Ectodermal cell (in vitro differentiated cells): ENCODE measurements at regions not wholly inside any gene's neighbourhood (a gene's known extent, or its start where the extent isn't known, plus 50 kb on each side); places are given as distances from the start of the nearest gene placed in this dataset.
"Not testable (repeated sequence)": the region's sequence is repeated elsewhere in the genome, so short reads cannot be mapped to it uniquely, and the experiment has no call there.

Experiments
- H3K27ac ChIP-seq: 2 replicates; pipeline ENCODE4 v1.7.0; 2013; ENCODE audit warnings: mild to moderate bottlenecking, low read depth, low read length; ENCODE audit not compliant: insufficient read depth, poor library complexity, severe bottlenecking
- H3K27me3 ChIP-seq: 2 replicates; pipeline ENCODE4 v1.7.0; 2013; ENCODE audit warnings: mild to moderate bottlenecking, low read length; ENCODE audit not compliant: insufficient read depth, control insufficient read depth, poor library complexity, severe bottlenecking
- H3K36me3 ChIP-seq: one replicate; pipeline ENCODE4 v1.7.0; 2013; ENCODE audit warnings: low read length; ENCODE audit not compliant: control insufficient read depth, insufficient read depth
- H3K4me1 ChIP-seq: one replicate; pipeline ENCODE4 v1.7.0; 2013; ENCODE audit warnings: low read length; ENCODE audit not compliant: control insufficient read depth, insufficient read depth
- H3K4me3 ChIP-seq: 2 replicates; pipeline ENCODE4 v1.7.0; 2013; ENCODE audit warnings: low read depth, low read length, control low read depth; ENCODE audit not compliant: insufficient read depth
- H3K9me3 ChIP-seq: 2 replicates; pipeline ENCODE4 v1.7.0; 2013; ENCODE audit warnings: mild to moderate bottlenecking, low read length, moderate library complexity; ENCODE audit not compliant: control insufficient read depth
- WGBS, 2 experiments: methylation state at CpG; one replicate each; pipeline ENCODE4 v1.1.7; 2013; ENCODE audit warnings: missing lambda C conversion rate in 2 of 2; 5-methylcytosine and 5-hydroxymethylcytosine counted together

GRCh38 chr14:34381304-34381703 is 80.7 kb downstream of the SPTSSA start:
- H3K27ac ChIP-seq, H3K4me3 ChIP-seq, H3K4me1 ChIP-seq, H3K27me3 ChIP-seq, H3K36me3 ChIP-seq, H3K9me3 ChIP-seq: not testable (repeated sequence)
- WGBS, 2 experiments = 97 to 100% methylated on average over 2 of the region's 2 CpGs

GRCh38 chr14:34380471-34380845 is 81.6 kb downstream of the SPTSSA start:
- Histone ChIP-seq H3K36me3 (no peaks in the 10 kb centered on the region), H3K27ac (no peak overlapping the region), H3K4me1 (no peaks in the 10 kb centered on the region), H3K9me3 (no peaks in the 10 kb centered on the region), H3K4me3 (no peak overlapping the region), H3K27me3 (no peaks in the 10 kb centered on the region)
- 94% methylated on average over 4 of the region's 4 CpGs for WGBS, 2 experiments

- Histone ChIP-seq H3K9me3 (no peaks in the 10 kb centered on the region), H3K27ac (no peak overlapping the region), H3K36me3 (no peaks in the 10 kb centered on the region), H3K27me3 (no peaks in the 10 kb centered on the region), H3K4me1 (no peaks in the 10 kb centered on the region), H3K4me3 (no peak overlapping the region)
- 68 to 72% methylated on average over 4 of the region's 4 CpGs for WGBS, 2 experiments
Measured at GRCh38 chr14:34379816-34380470, 82.1 kb downstream of the SPTSSA start.

- Histone ChIP-seq H3K9me3 (no peaks in the 10 kb centered on the region), H3K27me3 (no peaks in the 10 kb centered on the region), H3K4me1 (no peaks in the 10 kb centered on the region), H3K27ac (no peak overlapping the region), H3K36me3 (no peaks in the 10 kb centered on the region), H3K4me3 (no peak overlapping the region)
- 91 to 93% methylated on average over 3 of the region's 3 CpGs for WGBS, 2 experiments
Measured at GRCh38 chr14:34376649-34377267, 85.3 kb downstream of the SPTSSA start.

GRCh38 chr14:34374998-34375740 is 86.9 kb downstream of the SPTSSA start:
- WGBS, 2 experiments = 90 to 94% methylated on average over 3 of the region's 3 CpGs
- no peak overlapping the region for H3K27ac ChIP-seq
- H3K4me1 ChIP-seq = no peaks in the 10 kb centered on the region
- H3K4me3 ChIP-seq = no peak overlapping the region
- no peaks in the 10 kb centered on the region for H3K27me3 ChIP-seq
- H3K36me3 ChIP-seq = no peaks in the 10 kb centered on the region
- no peaks in the 10 kb centered on the region for H3K9me3 ChIP-seq

- no peak overlapping the region for H3K27ac ChIP-seq
- no peaks in the 10 kb centered on the region for H3K9me3 ChIP-seq
- WGBS, 2 experiments = 98 to 100% methylated on average over 1 of the region's 2 CpGs
Measured at GRCh38 chr14:34373191-34373590, 88.8 kb downstream of the SPTSSA start.

GRCh38 chr14:34372786-34373185 is 89.3 kb downstream of the SPTSSA start:
- Histone ChIP-seq H3K4me3 (no peak overlapping the region), H3K9me3 (no peaks in the 10 kb centered on the region), H3K36me3 (no peaks in the 10 kb centered on the region), H3K27ac (no peak overlapping the region), H3K4me1 (no peaks in the 10 kb centered on the region), H3K27me3 (no peaks in the 10 kb centered on the region)
- 92 to 95% methylated on average over 1 of the region's 1 CpG for WGBS, 2 experiments

More at GRCh38 chr14:34373191-34373590, 88.8 kb downstream of the SPTSSA start:
- H3K4me1 ChIP-seq = no peaks in the 10 kb centered on the region
- H3K36me3 ChIP-seq = no peaks in the 10 kb centered on the region
- H3K4me3 ChIP-seq = no peak overlapping the region
- no peaks in the 10 kb centered on the region for H3K27me3 ChIP-seq

- WGBS, 2 experiments = 86 to 90% methylated on average over 1 of the region's 1 CpG
- Histone ChIP-seq H3K27ac (no peak overlapping the region), H3K27me3 (no peaks in the 10 kb centered on the region)
Measured at GRCh38 chr14:34369648-34370030, 92.4 kb downstream of the SPTSSA start.

GRCh38 chr14:34368971-34369647 is 92.9 kb downstream of the SPTSSA start:
- no peaks in the 10 kb centered on the region for H3K9me3 ChIP-seq
- H3K4me1 ChIP-seq = no peaks in the 10 kb centered on the region
- no peaks in the 10 kb centered on the region for H3K27me3 ChIP-seq
- 91 to 95% methylated on average over 3 of the region's 3 CpGs for WGBS, 2 experiments
- no peak overlapping the region for H3K4me3 ChIP-seq
- no peaks in the 10 kb centered on the region for H3K36me3 ChIP-seq
- H3K27ac ChIP-seq = no peak overlapping the region

More at GRCh38 chr14:34369648-34370030, 92.4 kb downstream of the SPTSSA start:
- H3K9me3 ChIP-seq = no peaks in the 10 kb centered on the region
- no peak overlapping the region for H3K4me3 ChIP-seq
- H3K36me3 ChIP-seq = no peaks in the 10 kb centered on the region
- no peaks in the 10 kb centered on the region for H3K4me1 ChIP-seq
